GM13977 (cell line): ENCODE measurements at regions not wholly inside any gene's neighbourhood (a gene's known extent, or its start where the extent isn't known, plus 50 kb on each side); places are given as distances from the start of the nearest gene placed in this dataset.

Experiments
- DNase-seq: peaks from one replicate; pipeline ENCODE4 v3.0.0; 2012; ENCODE audit warnings: low spot score
- in situ Hi-C: fragments of 300-500 bp; cut with MboI; formaldehyde crosslinking; loops from one replicate; pipeline ENCODE4 v1.12.0; 2022; ENCODE audit warnings: low sequenced_read_pairs, low pct_unique_long_range_greater_than_20kb, mixed read lengths, inconsistent platforms; ENCODE audit not compliant: unreplicated experiment
- TF ChIP-seq, protein P1 (sequence below): IDR thresholded peaks from 2 replicates; pipeline ENCODE4 v1.5.1; 2012; ENCODE audit warnings: mild to moderate bottlenecking, control low read depth; ENCODE audit not compliant: insufficient read depth; ENCODE audit errors: extremely low read depth, missing control alignments

DNA sequence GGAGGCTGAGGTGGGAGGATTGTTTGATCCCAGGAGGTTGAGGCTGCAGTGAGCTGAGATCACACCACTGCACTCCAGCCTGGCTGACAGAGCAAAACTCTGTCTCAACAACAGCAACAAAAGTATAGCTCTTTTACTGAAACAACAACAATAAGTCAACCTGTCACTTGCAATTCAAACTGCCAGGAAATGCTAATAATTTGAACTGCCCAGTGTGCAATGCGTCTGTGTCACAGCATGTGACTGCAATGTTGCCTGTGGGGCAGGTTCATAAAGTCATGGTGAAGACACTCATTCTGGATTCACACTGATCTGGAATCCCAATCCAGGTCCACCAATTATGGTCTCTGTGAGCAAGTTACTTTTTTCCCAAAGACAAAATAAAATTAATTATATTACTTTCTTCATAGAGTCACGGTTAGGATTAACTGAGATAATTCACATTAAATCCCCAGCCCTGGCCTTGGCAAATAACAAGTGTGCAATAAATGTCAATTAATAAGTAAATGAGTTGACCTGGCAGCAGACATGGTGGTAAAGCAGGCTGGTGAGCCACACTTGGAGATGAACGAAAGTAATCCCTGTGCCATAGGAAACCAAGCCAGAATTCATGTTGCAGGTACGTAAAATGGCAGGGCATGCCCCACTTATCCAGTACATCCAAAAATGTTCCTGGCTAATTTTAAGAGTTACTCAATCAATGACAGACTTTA lies 89.1 kb upstream of the CPSF6 start:
- TF ChIP-seq, protein P1, sequence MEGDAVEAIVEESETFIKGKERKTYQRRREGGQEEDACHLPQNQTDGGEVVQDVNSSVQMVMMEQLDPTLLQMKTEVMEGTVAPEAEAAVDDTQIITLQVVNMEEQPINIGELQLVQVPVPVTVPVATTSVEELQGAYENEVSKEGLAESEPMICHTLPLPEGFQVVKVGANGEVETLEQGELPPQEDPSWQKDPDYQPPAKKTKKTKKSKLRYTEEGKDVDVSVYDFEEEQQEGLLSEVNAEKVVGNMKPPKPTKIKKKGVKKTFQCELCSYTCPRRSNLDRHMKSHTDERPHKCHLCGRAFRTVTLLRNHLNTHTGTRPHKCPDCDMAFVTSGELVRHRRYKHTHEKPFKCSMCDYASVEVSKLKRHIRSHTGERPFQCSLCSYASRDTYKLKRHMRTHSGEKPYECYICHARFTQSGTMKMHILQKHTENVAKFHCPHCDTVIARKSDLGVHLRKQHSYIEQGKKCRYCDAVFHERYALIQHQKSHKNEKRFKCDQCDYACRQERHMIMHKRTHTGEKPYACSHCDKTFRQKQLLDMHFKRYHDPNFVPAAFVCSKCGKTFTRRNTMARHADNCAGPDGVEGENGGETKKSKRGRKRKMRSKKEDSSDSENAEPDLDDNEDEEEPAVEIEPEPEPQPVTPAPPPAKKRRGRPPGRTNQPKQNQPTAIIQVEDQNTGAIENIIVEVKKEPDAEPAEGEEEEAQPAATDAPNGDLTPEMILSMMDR = no peak
- DNase-seq = no peak
- in situ Hi-C loops = loop anchor here (10.0 kb wide), 1 partner anchor 105 kb away; no protein-coding TSS in a partner anchor

DNA sequence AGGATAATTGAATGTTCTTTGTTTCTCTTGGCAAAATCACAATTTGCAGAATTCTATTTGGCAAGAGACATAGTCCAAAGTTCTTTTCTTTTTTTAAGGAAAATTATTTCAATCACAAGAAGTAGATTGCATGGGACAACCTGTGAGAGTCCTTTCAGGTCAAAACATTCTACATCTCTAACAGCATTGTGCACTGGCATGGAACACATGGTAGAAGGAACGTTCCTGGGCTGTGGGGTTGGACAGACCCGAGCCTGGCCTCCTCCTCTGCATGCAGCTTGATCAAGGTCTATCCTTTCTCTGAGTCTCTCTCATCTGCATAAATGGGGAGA lies 88.6 kb upstream of the CPSF6 start:
- no peak for DNase-seq
- in situ Hi-C loops = loop anchor here (10.0 kb wide), 1 partner anchor 104 kb away; no protein-coding TSS in a partner anchor
- TF ChIP-seq, protein P1 = no peak

DNA sequence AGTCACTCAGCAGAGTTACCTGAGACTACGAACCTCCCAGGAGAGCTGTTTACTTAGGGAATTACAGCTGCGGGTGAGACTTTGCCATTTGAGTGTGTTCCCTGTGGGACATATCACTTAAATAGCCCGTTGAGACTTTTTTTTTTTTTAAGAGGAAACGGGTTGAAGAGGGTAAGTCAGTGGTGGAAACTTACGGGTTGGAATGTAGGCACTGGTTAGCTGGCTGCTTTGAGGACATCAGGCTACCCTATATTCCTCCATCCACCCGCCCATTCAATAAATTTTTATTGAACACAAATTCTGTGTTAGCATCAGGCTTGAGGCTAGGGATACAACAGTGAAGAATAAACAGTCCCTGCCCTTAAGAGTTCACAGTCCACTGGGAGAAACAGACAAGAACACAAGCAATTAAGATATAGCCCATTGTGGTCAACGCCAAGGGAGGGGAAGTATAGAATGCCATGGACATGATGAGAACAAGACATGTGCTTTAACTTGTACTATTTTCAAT lies 88.1 kb upstream of the CPSF6 start:
- TF ChIP-seq, protein P1 = no peak
- in situ Hi-C loops = loop anchor here (10.0 kb wide), 1 partner anchor 103 kb away; no protein-coding TSS in a partner anchor
- no peak for DNase-seq

DNA sequence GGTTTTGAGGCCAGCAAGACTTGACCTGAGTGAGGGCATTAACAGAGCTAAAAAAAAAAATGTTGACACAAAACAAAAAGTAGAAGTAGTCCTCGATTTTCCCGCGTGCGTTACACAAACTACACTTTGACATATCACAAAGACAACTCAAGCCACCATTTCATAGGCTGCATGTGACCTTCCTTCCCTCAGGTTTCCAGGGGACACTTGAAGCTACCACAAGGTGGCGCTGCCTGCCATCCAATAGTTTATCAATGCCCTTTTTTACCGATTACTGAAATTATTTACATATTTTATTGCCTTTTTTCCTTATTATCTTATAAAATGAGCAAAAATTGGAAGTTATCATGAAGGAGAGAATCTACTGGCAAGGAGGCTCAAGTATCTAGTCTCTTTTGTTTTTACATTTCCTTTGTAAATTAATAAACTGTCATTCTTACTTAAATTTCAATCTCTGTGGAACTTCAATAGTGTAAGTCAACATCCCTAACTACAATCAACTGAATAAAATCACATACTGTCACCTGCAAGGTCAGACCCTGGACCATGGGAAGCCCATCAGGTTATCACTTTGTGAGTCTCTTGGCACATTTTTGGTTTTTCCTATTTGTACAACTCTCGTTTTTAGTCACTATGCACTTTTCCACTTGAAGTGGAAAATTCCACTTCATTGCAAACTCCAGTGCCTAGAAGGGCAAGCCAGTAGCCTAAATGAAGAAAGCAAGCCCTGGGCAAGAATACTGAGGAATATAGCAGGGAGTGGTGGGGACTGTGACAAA lies 84.6 kb upstream of the CPSF6 start:
- TF ChIP-seq, protein P1 = peak; percentile 83
- in situ Hi-C loops = loop anchor here (10.0 kb wide), 1 partner anchor 100 kb away; no protein-coding TSS in a partner anchor
- peak; percentile 69 for DNase-seq

DNA sequence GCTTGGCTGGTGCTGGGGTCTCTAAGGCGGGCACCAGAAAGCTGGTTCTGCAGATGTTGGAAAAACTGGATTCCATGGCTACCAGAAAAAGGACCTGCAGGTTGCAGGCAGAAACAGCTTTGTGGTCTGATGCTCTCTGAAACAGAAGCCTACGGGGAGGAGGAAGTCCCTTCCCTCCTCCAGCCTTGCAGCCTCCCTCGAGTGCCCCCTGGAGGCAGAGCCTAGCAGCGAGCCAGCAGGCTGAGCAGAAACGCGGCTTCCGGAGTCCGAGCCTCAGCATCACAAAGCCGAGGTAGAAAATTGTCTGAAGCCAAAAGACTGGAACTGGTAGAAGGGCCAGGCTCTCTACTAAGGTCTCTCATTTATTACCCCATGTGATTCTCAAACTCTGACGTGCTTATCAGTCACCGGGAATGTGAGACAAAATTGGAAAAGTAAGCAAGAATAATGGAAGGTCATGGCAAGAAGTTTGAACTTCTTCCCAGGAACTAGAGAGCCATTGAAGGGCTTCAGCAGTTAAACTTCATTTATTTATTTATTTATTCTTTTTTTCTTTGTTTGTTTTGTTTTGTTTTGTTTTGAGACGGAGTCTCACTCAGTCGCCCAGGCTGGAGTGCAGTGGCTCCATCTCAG lies 82.2 kb upstream of the CPSF6 start:
- DNase-seq = peak; percentile 81
- in situ Hi-C loops = loop anchor here (10.0 kb wide), 1 partner anchor 98 kb away; no protein-coding TSS in a partner anchor
- TF ChIP-seq, protein P1 = peak; percentile 98

DNA sequence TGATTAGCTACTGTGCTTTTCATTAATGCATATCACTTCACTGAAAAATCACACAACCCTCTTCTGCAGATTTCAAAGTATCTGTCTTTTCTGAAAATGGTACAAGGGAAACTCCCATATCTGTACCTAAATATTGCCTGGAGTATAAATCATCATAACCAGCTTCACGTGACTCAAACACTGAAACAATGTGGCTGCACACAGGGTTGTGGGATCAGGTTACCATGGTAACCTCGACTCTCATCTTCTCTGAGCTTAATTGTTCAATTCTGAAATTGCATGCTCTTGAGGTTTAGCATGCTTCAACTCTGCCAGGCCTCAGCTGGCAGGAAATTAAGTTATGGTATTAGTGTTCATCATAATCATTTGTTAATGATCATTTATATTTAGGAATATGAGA lies 77.5 kb upstream of the CPSF6 start:
- TF ChIP-seq, protein P1 = no peak

More for the DNA sequence above, 77.5 kb upstream of the CPSF6 start:
- in situ Hi-C loops = no loop called here
- DNase-seq = peak; percentile 73
